Testis (tissue), 2 donors: ENCODE measurements at regions not wholly inside any gene's neighbourhood (a gene's known extent, or its start where the extent isn't known, plus 50 kb on each side); places are given as distances from the start of the nearest gene placed in this dataset.

Source experiments
- DNase-seq: peaks from one replicate; pipeline ENCODE4 v3.0.0-alpha.2; 2019
- H3K27ac ChIP-seq, 2 donors: fragments of 200-600 bp; sonication (generic); one replicate each; pipeline ENCODE4 v1.5.1; 2019
- H3K27me3 ChIP-seq: fragments of 200-600 bp; sonication (generic); one replicate; pipeline ENCODE4 v1.5.1; 2019
- H3K36me3 ChIP-seq: fragments of 200-600 bp; sonication (generic); one replicate; pipeline ENCODE4 v1.5.1; 2017; ENCODE audit warnings: low read depth; ENCODE audit errors: missing control alignments
- H3K4me1 ChIP-seq: fragments of 200-600 bp; sonication (generic); one replicate; pipeline ENCODE4 v1.5.1; 2019
- H3K4me3 ChIP-seq, 2 donors: fragments of 200-600 bp; sonication (generic); one replicate each; pipeline ENCODE4 v1.5.1; 2017 to 2019
- H3K9me3 ChIP-seq: fragments of 200-600 bp; sonication (generic); one replicate; pipeline ENCODE4 v1.5.1; 2017
- CTCF ChIP-seq, 3 experiments: fragments of 450-650 bp in 2 of 3; fragments of 200-600 bp in 1 of 3; sonication (generic) in 1 of 3; IDR thresholded peaks; one replicate each; pipeline ENCODE4 v1.5.1; 2016 to 2019; ENCODE audit warnings: antibody characterized with exemption in 3 of 3, mild to moderate bottlenecking in 2 of 3, moderate library complexity in 1 of 3
- POLR2A ChIP-seq: fragments of 450-650 bp; IDR thresholded peaks from one replicate; pipeline ENCODE4 v1.6.1; 2017; ENCODE audit warnings: antibody characterized with exemption, mild to moderate bottlenecking, moderate library complexity
- WGBS, 2 donors: methylation state at CpG; one replicate each; pipeline ENCODE4 v1.1.5; 2018; 5-methylcytosine and 5-hydroxymethylcytosine counted together
- intact Hi-C: fragments of 100-400 bp; cut with DNase I; formaldehyde crosslinking; loops from one replicate; pipeline ENCODE4 v1.15.1; 2023; ENCODE audit warnings: low total_unique reads

GRCh38 chr22:26763633-26764361, 106.4 kb downstream of the MIAT start:
- Histone ChIP-seq H3K4me1 (peaks cover 4% of the 10 kb centered on the region), H3K27ac (no peak overlapping the region), H3K27me3 (no peaks in the 10 kb centered on the region), H3K4me3 (no peak overlapping the region), H3K9me3 (no peaks in the 10 kb centered on the region), H3K36me3 (no peaks in the 10 kb centered on the region)
- intact Hi-C loops: loop anchor here (10.0 kb wide), 1 partner anchor 621 kb away; no protein-coding TSS in a partner anchor
- peak; percentile 48 for DNase-seq
- WGBS, 2 donors: 46 to 59% methylated on average over 10 to 16 of the region's 16 CpGs
- TF ChIP-seq CTCF (IDR thresholded peaks at IDR 0.05) (no peak), POLR2A (no peak)

GRCh38 chr22:26766510-26767350, 109.3 kb downstream of the MIAT start:
- Histone ChIP-seq H3K4me3 (no peak overlapping the region), H3K4me1 (peaks cover 4% of the 10 kb centered on the region), H3K36me3 (no peaks in the 10 kb centered on the region), H3K27ac (no peak overlapping the region), H3K27me3 (no peaks in the 10 kb centered on the region), H3K9me3 (no peaks in the 10 kb centered on the region)
- 82 to 94% methylated on average over 19 of the region's 19 CpGs for WGBS, 2 donors
- intact Hi-C loops: loop anchor here (10.0 kb wide), 1 partner anchor 618 kb away; no protein-coding TSS in a partner anchor
- DNase-seq: peak; percentile 49
- TF ChIP-seq CTCF (IDR thresholded peaks at IDR 0.05) (no peak), POLR2A (no peak)

- H3K4me1 ChIP-seq: peaks cover 4% of the 10 kb centered on the region
- H3K27ac ChIP-seq: no peak overlapping the region
- no peaks in the 10 kb centered on the region for H3K9me3 ChIP-seq
- no peak for DNase-seq
- no peak overlapping the region for H3K4me3 ChIP-seq
- no peaks in the 10 kb centered on the region for H3K36me3 ChIP-seq
- intact Hi-C loops: loop anchor here (10.0 kb wide), 1 partner anchor 617 kb away; no protein-coding TSS in a partner anchor
- 68 to 76% methylated on average over 15 of the region's 15 CpGs for WGBS, 2 donors
- H3K27me3 ChIP-seq: no peaks in the 10 kb centered on the region
- no peak for TF ChIP-seq POLR2A
- no peak for TF ChIP-seq CTCF (IDR thresholded peaks at IDR 0.05)
Measured at GRCh38 chr22:26767351-26768155, 110.2 kb downstream of the MIAT start.

- Histone ChIP-seq H3K4me3 (no peak overlapping the region), H3K9me3 (no peaks in the 10 kb centered on the region), H3K27me3 (no peaks in the 10 kb centered on the region), H3K4me1 (peaks cover 4% of the 10 kb centered on the region), H3K27ac (no peak overlapping the region), H3K36me3 (no peaks in the 10 kb centered on the region)
- no peak for TF ChIP-seq CTCF (IDR thresholded peaks at IDR 0.05)
- TF ChIP-seq POLR2A: no peak
- intact Hi-C loops: loop anchor here (10.0 kb wide), 1 partner anchor 617 kb away; no protein-coding TSS in a partner anchor
- 64 to 67% methylated on average over 9 of the region's 9 CpGs for WGBS, 2 donors
- DNase-seq: no peak
Measured at GRCh38 chr22:26768156-26768515, 110.7 kb downstream of the MIAT start.
